HG03097 (cell line): ENCODE measurements at regions not wholly inside any gene's neighbourhood (a gene's known extent, or its start where the extent isn't known, plus 50 kb on each side); places are given as distances from the start of the nearest gene placed in this dataset.
"Not testable (repeated sequence)": the region's sequence is repeated elsewhere in the genome, so short reads cannot be mapped to it uniquely, and the experiment has no call there.

Experiments used
- ATAC-seq: cut with Tn5 transposase; IDR thresholded peaks from one replicate; pipeline ENCODE4 v1.9.1; 2021; ENCODE audit not compliant: unreplicated experiment, low FRiP score

GRCh38 chr16:86945166-86945900 is 367.0 kb downstream of the FOXL1 start:
- ATAC-seq, result no peak

DNA sequence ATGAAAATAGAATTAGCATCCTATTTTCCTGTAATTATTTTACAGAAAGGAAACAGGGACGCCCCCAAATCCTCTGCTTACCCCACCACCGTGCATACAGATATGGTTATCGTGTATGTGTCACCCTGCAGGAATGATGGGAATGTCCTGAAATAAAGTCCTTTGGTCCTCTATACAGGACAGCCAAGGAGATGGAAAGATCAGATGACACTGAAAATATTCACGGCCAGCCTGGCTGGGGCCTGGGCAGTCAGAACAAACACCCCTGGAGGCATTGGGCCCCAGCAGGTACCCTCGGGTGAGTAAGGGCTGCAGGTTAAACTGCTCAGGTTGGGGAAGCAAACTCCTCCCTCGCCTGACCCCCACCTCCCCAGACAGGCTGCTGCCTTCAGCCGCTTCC is 368.0 kb downstream of the FOXL1 start:
- ATAC-seq, result no peak

DNA sequence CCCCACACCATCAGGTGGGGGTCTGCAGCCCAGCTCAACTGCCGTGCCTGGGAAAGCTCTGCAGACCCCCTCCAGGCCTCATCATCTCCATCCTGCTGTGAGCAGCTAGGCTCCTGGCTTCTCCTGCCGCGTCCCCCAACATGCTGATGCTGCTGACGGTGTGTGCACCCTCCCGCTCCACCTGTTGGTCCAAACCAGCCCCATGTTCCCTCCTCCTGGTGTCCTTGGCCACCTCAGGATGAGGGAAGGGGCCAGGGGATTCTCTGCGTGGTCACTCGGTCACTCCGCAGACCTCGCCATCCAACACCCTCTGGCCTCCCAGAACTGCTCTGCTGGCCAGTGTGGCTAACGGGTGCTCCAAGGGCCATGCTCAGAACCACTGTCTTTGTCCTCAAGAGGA is 368.6 kb downstream of the FOXL1 start:
- no peak for ATAC-seq

DNA sequence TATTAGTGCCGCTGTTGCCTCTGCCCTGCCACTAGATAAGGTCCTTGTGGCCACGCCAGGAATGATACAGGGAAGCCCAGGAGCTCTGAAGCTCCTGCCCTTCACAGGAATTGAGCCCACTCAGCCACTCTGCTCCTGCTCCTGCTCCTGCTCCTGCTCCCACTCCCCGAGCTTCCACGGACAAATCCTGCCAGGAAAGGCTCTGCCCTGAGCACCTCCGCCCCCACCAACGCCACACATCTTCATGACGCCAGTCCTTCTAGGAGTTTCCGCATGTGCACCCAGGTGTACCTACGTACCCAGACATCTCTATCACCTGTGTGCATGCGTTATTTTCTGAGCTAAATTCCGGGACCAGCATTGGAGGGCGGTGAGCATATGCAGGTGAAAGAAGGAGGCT is 369.1 kb downstream of the C16orf95 start:
- no peak for ATAC-seq

- no peak for ATAC-seq
These were observed 368.1 kb downstream of the C16orf95 start for GRCh38 chr16:86949116-86949515.

GRCh38 chr16:86949630-86950029 is 367.6 kb downstream of the C16orf95 start:
- no peak for ATAC-seq

DNA sequence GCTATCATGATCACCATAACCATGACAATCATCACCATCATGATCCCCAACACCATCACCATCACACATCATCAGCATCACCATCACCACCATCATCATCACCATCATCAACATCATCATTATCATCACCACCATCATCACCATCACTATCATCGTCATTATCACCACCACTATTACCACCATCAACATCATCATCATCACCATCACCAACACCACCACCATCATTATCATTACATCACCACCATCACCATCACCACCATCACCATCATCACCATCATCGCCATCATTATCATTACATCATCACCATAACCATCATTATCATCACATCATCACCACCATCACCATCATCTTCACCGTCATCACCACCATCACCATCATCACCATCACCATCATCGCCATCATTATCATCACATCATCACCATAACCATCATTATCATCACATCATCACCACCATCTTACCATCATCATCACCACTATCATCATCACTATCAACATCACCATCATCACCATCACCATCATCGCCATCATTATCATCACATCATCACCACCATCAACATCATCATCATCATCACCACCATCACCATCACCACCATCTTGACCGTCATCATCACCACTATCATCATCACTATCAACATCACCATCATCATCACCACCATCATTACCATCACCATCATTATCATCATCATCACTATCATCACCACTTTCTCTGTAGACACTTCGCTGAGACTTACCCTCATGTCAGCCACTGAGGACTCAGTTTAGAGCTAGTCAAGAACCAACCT is 366.0 kb downstream of the C16orf95 start:
- no peak for ATAC-seq

DNA sequence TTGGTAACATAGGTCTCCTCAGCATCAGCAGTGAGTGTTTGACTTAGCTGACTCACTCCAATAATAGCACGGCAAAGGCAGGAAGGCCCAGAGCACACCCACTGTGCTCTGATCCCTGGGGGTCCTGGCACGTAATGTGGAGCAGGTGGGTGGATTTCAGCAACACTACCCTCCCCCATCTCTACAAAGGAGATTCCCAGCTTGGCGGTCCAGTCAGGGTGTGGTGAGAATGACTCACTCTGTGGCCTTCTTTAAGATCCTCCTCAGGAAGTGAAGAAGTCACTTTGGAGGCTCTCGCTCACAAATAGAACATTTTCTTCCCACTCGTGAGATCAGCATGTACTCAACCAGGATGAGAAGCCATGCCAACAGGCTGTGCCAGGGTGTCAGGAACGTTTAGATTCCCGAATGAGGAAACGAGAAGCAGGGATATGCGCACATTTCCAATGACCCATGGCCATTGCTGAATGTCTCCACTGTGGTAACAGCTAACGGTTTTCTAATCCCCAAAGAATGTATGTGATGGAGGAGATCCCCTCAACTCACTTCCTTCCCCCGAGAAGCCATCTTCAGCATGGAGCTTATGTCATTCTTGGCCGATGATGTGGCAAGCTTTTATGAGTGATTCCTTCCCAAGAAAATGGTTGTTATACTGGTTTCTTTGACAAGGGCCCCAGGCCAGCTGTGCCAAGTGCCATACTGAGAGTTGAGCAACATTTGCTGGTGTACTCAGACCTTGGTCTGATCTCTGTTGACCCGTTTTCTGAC is 365.2 kb downstream of the C16orf95 start:
- ATAC-seq, result no peak

DNA sequence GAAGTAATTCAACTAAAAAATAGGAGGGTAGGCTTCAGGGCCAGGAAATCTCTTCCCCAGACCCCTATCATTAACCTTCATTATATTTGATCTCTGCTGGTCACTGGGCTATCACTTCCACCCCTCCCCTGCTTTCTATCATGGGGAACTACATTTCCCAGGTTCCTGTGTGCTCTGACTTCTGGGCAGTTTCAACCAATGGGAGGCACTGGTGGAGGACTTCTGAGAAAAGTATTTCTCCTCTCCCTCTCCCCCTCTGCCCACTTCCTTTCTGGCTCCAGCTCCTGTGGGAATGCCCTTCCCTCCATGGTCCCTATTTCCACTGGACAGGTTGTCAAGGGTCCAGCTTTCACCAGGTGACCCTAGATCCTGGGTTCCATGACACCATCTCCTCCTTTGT is 364.4 kb downstream of the C16orf95 start:
- no peak for ATAC-seq

DNA sequence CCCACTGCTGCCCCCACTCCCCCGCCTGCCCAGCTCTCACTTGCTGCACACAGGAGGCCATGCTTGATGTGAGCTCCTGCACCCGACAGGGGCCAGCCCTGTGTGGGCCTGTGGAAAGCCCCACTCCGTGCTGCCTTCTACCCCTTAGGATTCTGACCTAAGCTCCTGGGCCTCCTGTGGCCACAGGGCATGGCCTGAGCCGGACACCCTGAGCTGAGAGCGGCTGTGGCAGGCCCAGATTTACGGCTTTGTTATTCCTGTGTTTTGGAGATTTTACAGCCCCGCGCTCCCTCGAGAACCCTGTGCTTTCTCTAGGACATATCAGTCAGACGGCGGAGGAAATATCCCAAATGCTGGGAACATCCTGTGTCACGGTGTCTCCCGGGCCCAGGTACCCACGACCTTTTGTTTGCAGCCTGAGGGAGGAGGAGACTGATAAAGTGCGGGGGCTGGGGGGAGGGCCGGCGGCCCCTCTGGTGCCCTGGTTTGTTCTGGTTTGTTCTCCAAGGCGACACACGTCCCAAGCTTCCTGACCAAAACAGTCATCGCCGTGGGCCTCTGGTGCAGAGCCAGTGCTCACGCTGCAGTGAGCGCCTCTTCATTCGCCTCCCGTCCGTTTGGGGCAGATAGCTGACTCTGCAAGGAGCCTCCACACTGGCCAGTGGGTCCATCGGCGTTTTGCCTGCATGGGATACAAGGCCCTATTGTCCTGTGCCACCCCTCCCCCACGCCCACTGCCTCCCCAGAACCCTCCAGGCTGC is 363.4 kb downstream of the C16orf95 start:
- no peak for ATAC-seq

DNA sequence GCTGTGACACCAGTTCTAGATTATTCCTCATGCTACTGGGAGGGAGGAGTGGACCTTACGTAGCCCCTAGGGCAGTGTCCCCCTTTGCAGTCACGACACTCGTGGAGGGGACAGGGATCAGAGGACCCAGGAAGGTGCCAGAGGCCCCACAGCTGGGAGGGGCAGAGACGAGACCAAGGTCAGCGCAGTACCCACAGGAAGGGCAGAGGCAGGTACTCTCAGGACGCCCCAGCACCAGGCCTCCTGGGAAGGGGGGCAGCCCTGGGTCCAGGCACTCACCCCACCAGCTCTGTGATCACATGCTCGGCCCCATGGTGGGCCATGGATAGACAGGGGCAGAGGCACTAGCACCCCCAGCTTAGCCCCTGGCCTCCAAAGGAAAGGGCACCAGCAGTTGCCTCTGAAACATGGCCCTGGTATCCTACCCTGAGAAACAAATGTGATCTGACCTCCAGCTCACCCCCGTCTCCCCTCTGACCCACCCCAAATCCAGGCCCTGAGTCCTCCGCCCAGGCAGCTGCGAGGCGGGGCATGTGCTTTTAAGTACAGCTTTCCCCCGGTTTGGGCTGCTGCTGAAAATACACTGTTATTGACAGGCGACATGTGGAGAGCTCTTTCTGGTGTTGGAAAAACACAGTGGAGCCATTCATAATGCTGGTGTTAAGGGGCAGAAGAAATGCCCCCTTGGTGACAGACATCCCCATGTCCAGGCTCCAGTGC is 361.9 kb downstream of the C16orf95 start:
- ATAC-seq, result no peak

GRCh38 chr16:86956437-86956836 is 360.8 kb downstream of the C16orf95 start:
- no peak for ATAC-seq

DNA sequence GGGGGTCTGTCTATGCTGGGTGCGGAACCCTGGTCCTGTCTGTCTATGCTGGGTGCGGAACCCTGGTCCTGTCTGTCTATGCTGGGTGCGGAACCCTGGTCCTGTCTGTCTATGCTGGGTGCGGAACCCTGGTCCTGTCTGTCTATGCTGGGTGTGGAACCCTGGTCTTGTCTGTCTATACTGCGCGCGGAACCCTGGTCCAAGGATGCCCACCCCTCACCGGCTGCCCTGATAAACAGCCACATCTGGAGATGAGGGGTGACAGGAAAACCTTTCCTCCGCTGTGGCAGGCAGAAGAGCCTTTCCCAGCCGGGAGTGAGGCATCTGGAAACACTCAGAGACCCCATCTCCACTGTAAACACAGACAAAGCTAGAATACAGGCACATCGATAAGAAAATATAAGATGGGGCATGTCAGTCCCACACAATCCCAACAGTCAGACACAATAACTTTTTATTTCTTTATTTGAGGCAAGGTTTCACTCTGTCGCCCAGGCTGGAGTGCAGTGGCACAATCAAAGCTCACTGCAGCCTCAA is 359.5 kb downstream of the C16orf95 start:
- ATAC-seq, result not testable (repeated sequence)

DNA sequence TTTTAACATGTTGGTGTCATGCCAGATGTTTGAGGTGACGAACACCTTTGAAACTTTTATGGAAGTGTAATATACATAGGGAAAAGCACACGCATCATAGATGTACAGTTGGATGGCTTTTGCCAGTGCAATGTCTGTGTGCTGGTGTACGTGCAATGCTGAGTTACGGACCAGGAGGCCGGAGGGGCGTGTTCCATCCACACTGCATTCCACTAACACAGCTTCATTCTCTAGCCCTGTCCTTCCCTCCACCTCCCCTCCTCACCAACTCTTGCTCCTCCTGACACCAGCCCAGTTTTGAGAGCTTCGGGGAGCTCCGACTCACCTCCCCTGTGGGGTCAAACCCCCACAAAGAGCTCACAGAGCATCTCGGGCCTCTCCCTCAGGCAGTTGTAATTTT is 358.8 kb downstream of the C16orf95 start:
- no peak for ATAC-seq

DNA sequence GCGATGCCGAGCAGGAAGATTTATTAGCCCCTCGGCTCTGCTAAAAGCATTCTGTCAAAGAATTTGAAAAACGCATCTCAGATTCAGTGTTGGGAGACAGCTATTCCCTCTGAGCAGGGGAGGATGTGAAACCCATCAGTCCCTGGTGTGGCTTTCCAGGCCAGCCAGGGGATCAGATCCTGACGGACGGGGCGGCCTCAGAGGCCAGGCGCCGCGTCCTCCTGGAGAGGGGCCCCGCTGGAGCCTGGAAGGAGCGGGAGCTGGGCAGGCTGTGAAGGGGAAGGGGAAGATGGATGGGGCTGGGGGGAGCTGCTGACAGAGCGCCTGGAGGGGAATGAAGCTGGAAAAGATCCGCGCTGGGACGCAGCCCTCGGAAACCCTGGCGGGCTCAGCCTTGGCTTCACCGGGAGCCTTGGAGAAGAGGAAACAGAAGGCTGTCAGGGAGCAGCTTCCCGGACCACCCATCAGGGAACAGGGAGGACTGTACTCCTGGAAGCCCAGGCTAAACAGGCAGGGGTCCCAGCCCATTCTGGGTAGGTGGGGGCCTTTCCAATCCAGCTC is 358.0 kb downstream of the C16orf95 start:
- no peak for ATAC-seq

DNA sequence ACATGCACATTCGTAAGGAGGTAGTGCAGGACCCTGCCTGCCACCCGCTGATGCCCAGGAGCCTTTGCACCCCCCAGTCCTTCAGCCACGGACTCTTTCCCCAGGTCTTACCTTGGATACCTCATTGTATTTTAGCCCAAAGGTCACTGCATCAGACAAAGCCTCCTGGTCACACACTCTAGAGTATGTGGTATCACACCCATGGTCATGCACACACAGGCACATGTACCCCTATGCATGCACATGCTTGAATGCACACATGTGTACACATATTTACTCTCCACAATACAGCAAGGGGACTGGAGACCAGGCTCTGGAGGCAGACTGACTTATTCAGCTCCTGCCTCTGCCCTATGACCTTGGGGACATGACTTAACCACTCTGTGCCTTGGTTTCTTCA is 357.5 kb downstream of the C16orf95 start:
- ATAC-seq, result no peak

GRCh38 chr16:86960266-86960665 is 356.9 kb downstream of the C16orf95 start:
- no peak for ATAC-seq

DNA sequence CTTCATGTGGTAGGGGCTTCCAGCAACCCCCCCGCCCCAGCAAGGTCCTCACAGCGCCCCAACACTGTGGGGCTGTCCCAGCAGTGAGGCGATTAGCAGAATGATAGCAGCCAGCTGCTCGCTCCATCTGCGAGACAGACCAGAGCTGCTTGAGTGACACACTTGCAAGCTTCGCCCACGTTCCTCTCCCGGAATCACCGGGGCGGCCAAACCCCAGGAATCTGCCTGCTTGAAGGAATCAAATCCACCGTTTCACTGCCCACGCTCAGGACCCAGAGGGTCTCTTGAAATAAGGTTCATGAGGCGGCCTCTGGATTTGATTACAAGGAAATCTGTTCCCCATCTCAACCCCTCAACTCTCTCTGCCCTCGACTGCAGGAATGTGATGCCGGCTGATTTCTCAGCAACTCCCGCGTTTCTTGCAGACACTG is 356.0 kb downstream of the C16orf95 start:
- ATAC-seq, result no peak

- no peak for ATAC-seq
These were observed 354.9 kb downstream of the C16orf95 start for GRCh38 chr16:86962259-86962658.
